ENCODE measurements at regions not wholly inside any gene's neighbourhood (a gene's known extent, or its start where the extent isn't known, plus 50 kb on each side); places are given as distances from the start of the nearest gene placed in this dataset.

- TF ChIP-seq NCOA1 (IDR thresholded peaks at IDR 0.05; ENCODE audit: low read depth) (no peak), ATF7 (IDR thresholded peaks at IDR 0.05) (no peak), CEBPB (tag; IDR thresholded peaks at IDR 0.05) (no peak), CTCF (IDR thresholded peaks at IDR 0.05 in 2 of 3, conservative IDR thresholded peaks at IDR 0.05 in 1 of 3; ENCODE audit: insufficient read depth in 2 of 3, low read depth in 1 of 3, low read length in 3 of 3) (no peak), USF1 (CRISPR knock-in tag; IDR thresholded peaks at IDR 0.05) (no peak), ZNF561 (CRISPR knock-in tag; conservative IDR thresholded peaks at IDR 0.05) (no peak), TOE1 (IDR thresholded peaks at IDR 0.05; ENCODE audit: borderline replicate concordance) (no peak), TOE1 (CRISPR knock-in tag; IDR thresholded peaks at IDR 0.05; ENCODE audit: borderline replicate concordance, low read depth) (no peak), CC2D1A (IDR thresholded peaks at IDR 0.05) (no peak), ZBTB40 (IDR thresholded peaks at IDR 0.05) (no peak), ZBTB40 (CRISPR knock-in tag; IDR thresholded peaks at IDR 0.05) (no peak), MAX (CRISPR knock-in tag; IDR thresholded peaks at IDR 0.05) (no peak), GATA2 (CRISPR knock-in tag; IDR thresholded peaks at IDR 0.05) (no peak)
- TF ChIP-seq, protein P1, sequence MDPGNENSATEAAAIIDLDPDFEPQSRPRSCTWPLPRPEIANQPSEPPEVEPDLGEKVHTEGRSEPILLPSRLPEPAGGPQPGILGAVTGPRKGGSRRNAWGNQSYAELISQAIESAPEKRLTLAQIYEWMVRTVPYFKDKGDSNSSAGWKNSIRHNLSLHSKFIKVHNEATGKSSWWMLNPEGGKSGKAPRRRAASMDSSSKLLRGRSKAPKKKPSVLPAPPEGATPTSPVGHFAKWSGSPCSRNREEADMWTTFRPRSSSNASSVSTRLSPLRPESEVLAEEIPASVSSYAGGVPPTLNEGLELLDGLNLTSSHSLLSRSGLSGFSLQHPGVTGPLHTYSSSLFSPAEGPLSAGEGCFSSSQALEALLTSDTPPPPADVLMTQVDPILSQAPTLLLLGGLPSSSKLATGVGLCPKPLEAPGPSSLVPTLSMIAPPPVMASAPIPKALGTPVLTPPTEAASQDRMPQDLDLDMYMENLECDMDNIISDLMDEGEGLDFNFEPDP (CRISPR knock-in tag; IDR thresholded peaks at IDR 0.05): no peak
Measured at GRCh38 chr2:128499367-128500137, 180.9 kb upstream of the HS6ST1 start.
